Endothelial cell of hepatic sinusoid (primary cell): ENCODE measurements at regions not wholly inside any gene's neighbourhood (a gene's known extent, or its start where the extent isn't known, plus 50 kb on each side); places are given as distances from the start of the nearest gene placed in this dataset.
"Not testable (repeated sequence)": the region's sequence is repeated elsewhere in the genome, so short reads cannot be mapped to it uniquely, and the experiment has no call there.

Source experiments
- in situ Hi-C: cut with HindIII; loops from 2 replicates; pipeline ENCODE4 v1.10.0; 2017; ENCODE audit warnings: low sequenced_read_pairs

GRCh38 chr2:17460371-17461086 lies 57.7 kb downstream of the RAD51AP2 start:
- in situ Hi-C loops: no loop called here

GRCh38 chr2:17455343-17455742 lies 62.9 kb downstream of the RAD51AP2 start:
- in situ Hi-C loops: no loop called here

GRCh38 chr2:17446191-17446590 lies 72.0 kb downstream of the RAD51AP2 start:
- in situ Hi-C loops: not testable (repeated sequence)

GRCh38 chr2:17445744-17446143 lies 72.5 kb downstream of the RAD51AP2 start:
- in situ Hi-C loops: no loop called here

GRCh38 chr2:17442334-17442733 lies 75.9 kb downstream of the RAD51AP2 start:
- in situ Hi-C loops: no loop called here

GRCh38 chr2:17441790-17442189 lies 76.5 kb downstream of the RAD51AP2 start:
- in situ Hi-C loops: no loop called here

- in situ Hi-C loops: no loop called here
Observed at GRCh38 chr2:17441055-17441771, 77.0 kb downstream of the RAD51AP2 start.

GRCh38 chr2:17430326-17430725 lies 87.9 kb downstream of the RAD51AP2 start:
- in situ Hi-C loops: no loop called here

GRCh38 chr2:17429130-17429529 lies 89.1 kb downstream of the RAD51AP2 start:
- in situ Hi-C loops: loop anchor here (5.0 kb wide), 1 partner anchor 53 kb away; no protein-coding TSS in a partner anchor

GRCh38 chr2:17427401-17427800 lies 90.8 kb downstream of the RAD51AP2 start:
- in situ Hi-C loops: loop anchor here (5.0 kb wide), 1 partner anchor 55 kb away; no protein-coding TSS in a partner anchor

GRCh38 chr2:17426743-17427142 lies 91.5 kb downstream of the RAD51AP2 start:
- in situ Hi-C loops: loop anchor here (5.0 kb wide), 1 partner anchor 56 kb away; no protein-coding TSS in a partner anchor

GRCh38 chr2:17422061-17422460 lies 96.2 kb downstream of the RAD51AP2 start:
- in situ Hi-C loops: no loop called here

- in situ Hi-C loops: no loop called here
Observed at GRCh38 chr2:17416884-17417391, 101.3 kb downstream of the RAD51AP2 start.

GRCh38 chr2:17413036-17413435 lies 105.2 kb downstream of the RAD51AP2 start:
- in situ Hi-C loops: no loop called here

- in situ Hi-C loops: no loop called here
Observed at GRCh38 chr2:17401096-17401495, 117.1 kb downstream of the RAD51AP2 start.

GRCh38 chr2:17398770-17399169 lies 119.5 kb downstream of the RAD51AP2 start:
- in situ Hi-C loops: no loop called here

GRCh38 chr2:17388798-17389197 lies 129.4 kb downstream of the RAD51AP2 start:
- in situ Hi-C loops: no loop called here

- in situ Hi-C loops: no loop called here
Observed at GRCh38 chr2:17387591-17387990, 130.6 kb downstream of the RAD51AP2 start.

- in situ Hi-C loops: no loop called here
Observed at GRCh38 chr2:17386771-17387170, 131.5 kb downstream of the RAD51AP2 start.

GRCh38 chr2:17380003-17380402 lies 138.2 kb downstream of the RAD51AP2 start:
- in situ Hi-C loops: no loop called here

- in situ Hi-C loops: no loop called here
Observed at GRCh38 chr2:17375262-17375661, 143.0 kb downstream of the RAD51AP2 start.

- in situ Hi-C loops: no loop called here
Observed at GRCh38 chr2:17373741-17374140, 144.5 kb downstream of the RAD51AP2 start.
